ENCODE measurements at regions not wholly inside any gene's neighbourhood (a gene's known extent, or its start where the extent isn't known, plus 50 kb on each side); places are given as distances from the start of the nearest gene placed in this dataset.

DNA sequence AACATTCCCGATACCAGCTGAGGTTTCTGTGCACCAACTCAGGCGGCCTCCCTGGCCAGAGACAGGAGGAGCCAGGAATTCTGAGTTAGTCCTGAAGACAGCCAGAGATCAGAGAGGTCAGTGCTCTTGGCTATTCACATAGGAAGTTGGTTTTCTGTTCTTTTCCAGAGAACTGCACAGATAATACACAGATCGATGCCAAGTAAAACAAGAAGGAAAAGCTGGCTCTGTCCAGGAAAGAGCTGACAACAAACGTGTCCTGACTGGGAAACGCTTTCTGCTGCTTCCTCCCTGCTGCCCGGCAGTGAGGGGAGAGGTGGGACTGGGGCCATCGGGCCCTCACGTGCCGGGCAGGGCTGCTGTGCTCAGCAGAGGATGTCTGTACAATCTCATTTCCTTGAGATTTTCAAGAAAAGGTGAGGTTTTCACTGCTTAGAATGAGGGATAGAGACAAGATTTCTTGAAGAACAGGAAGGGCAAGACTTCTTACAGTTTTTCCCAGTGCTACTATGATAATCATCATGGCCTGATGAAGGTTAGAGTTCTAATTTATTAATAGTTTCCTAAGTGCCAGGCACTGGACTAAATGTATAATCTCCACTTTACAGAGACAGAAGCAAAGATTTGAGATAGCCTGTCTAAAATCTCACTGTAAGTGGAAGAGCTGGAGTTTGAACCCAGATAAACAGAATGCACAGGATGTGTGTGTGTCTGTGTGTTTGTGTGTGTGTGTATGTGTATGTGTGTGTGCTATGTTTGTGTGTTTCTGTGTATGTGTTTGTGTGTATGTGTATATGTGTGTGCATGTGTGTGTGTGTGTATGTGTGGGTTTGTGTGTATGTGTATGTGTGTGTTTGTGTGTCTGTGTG is 211.0 kb upstream of the RAB4A start:
- no peak for TF ChIP-seq RAD21 (conservative IDR thresholded peaks at IDR 0.05)
- TF ChIP-seq, protein P1, sequence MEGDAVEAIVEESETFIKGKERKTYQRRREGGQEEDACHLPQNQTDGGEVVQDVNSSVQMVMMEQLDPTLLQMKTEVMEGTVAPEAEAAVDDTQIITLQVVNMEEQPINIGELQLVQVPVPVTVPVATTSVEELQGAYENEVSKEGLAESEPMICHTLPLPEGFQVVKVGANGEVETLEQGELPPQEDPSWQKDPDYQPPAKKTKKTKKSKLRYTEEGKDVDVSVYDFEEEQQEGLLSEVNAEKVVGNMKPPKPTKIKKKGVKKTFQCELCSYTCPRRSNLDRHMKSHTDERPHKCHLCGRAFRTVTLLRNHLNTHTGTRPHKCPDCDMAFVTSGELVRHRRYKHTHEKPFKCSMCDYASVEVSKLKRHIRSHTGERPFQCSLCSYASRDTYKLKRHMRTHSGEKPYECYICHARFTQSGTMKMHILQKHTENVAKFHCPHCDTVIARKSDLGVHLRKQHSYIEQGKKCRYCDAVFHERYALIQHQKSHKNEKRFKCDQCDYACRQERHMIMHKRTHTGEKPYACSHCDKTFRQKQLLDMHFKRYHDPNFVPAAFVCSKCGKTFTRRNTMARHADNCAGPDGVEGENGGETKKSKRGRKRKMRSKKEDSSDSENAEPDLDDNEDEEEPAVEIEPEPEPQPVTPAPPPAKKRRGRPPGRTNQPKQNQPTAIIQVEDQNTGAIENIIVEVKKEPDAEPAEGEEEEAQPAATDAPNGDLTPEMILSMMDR (IDR thresholded peaks at IDR 0.05; ENCODE audit: poor library complexity, severe bottlenecking), result no peak
- TF ChIP-seq SMC3 (conservative IDR thresholded peaks at IDR 0.05; ENCODE audit: poor library complexity), result no peak
- no peak for TF ChIP-seq EZH2 (IDR thresholded peaks at IDR 0.05; ENCODE audit: borderline replicate concordance, insufficient read depth, low read length, poor library complexity, severe bottlenecking)
